AG04450 (cell line): ENCODE measurements at regions not wholly inside any gene's neighbourhood (a gene's known extent, or its start where the extent isn't known, plus 50 kb on each side); places are given as distances from the start of the nearest gene placed in this dataset.

Experiments used
- CTCF ChIA-PET: fragments of 300-600, 350-600 bp; formaldehyde crosslinking; extraction: SDS; loops from one replicate; lab custom pipeline; 2022; ENCODE audit warnings: antibody characterized with exemption, inconsistent platforms; lab: Charles Lee
- POLR2A ChIA-PET: fragments of 350-600 bp; formaldehyde crosslinking; extraction: SDS; loops from one replicate; lab custom pipeline; 2021; ENCODE audit warnings: antibody characterized with exemption, inconsistent platforms; lab: Yijun Ruan, JAX
- DNase-seq: peaks from one replicate; pipeline ENCODE4 v3.0.0-alpha.2; 2011; ENCODE audit warnings: low read depth, low spot score
- H3K27ac ChIP-seq: one replicate; pipeline ENCODE4 v1.5.1; 2012; ENCODE audit warnings: low read depth, low read length, control low read depth
- H3K27me3 ChIP-seq: one replicate; pipeline ENCODE4 v1.6.0; 2012; ENCODE audit warnings: low read length; ENCODE audit not compliant: control insufficient read depth, insufficient read depth
- H3K4me3 ChIP-seq: 2 replicates; pipeline ENCODE4 v1.5.1; 2011; ENCODE audit warnings: mild to moderate bottlenecking, low read depth, low read length, control low read depth
- H3K9me3 ChIP-seq: 2 replicates; pipeline ENCODE4 v1.5.1; 2012; ENCODE audit warnings: low read length; ENCODE audit not compliant: control insufficient read depth, insufficient read depth
- TF ChIP-seq, protein P1 (sequence below): IDR thresholded peaks from 2 replicates; pipeline ENCODE4 v1.5.1; 2011; ENCODE audit warnings: low read depth, low read length, control low read depth, inconsistent platforms

DNA sequence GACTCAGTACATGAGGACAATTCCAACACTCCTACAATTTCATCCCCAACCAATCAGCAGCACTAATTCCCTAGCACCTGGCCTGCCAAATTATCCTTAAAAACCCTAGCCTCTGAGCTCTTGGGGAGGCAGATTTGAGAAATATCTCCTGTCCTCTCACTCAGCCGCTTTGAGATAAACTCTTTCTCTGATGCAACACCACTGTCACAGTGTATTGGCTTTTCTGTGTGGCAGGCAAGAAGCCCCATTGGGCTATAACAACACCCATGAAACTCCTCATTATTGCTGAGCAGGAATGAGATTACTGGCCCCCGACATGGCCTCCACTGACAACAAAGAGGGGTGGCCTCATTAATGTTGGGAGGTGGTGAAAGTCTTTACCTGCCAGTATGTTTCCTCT is 515.5 kb downstream of the HACE1 start:
- CTCF ChIA-PET: no interaction called here

DNA sequence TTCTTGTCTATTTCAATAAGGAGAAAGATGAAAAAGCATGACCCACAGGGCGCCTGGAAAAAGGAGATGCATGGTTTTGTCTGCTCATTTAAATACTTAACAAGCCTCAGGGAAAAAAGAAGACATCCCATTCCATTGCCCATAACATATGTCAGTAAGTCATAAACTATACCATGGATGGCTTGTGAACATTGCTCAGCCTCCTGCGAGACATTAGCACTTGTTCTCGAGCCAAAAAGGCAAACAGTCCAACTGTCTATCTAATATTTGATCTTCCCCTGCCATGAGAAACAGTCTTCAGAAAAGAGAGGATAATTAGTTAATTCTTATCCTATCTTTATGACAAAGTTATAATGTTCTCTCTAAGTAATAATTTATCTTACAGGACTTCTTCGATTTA is 527.4 kb downstream of the HACE1 start:
- no peaks in the 10 kb centered on the region for H3K27me3 ChIP-seq
- H3K4me3 ChIP-seq: no peak overlapping the region
- no peak overlapping the region for H3K27ac ChIP-seq
- peaks cover 8% of the 10 kb centered on the region; the same call in 1 of the 2 replicates for H3K9me3 ChIP-seq
- TF ChIP-seq, protein P1, sequence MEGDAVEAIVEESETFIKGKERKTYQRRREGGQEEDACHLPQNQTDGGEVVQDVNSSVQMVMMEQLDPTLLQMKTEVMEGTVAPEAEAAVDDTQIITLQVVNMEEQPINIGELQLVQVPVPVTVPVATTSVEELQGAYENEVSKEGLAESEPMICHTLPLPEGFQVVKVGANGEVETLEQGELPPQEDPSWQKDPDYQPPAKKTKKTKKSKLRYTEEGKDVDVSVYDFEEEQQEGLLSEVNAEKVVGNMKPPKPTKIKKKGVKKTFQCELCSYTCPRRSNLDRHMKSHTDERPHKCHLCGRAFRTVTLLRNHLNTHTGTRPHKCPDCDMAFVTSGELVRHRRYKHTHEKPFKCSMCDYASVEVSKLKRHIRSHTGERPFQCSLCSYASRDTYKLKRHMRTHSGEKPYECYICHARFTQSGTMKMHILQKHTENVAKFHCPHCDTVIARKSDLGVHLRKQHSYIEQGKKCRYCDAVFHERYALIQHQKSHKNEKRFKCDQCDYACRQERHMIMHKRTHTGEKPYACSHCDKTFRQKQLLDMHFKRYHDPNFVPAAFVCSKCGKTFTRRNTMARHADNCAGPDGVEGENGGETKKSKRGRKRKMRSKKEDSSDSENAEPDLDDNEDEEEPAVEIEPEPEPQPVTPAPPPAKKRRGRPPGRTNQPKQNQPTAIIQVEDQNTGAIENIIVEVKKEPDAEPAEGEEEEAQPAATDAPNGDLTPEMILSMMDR: no peak
- no peak for DNase-seq
- POLR2A ChIA-PET: no interaction called here
- CTCF ChIA-PET: no interaction called here

More for the DNA sequence above, 515.5 kb downstream of the HACE1 start:
- TF ChIP-seq, protein P1: no peak
- no peak for DNase-seq
- peaks cover 6% of the 10 kb centered on the region; the same call in 1 of the 2 replicates for H3K9me3 ChIP-seq
- POLR2A ChIA-PET: no interaction called here
- H3K4me3 ChIP-seq: no peak overlapping the region
- H3K27me3 ChIP-seq: no peaks in the 10 kb centered on the region
- H3K27ac ChIP-seq: no peak overlapping the region

- CTCF ChIA-PET: interaction anchor here (0.6 kb wide), 1 partner anchor 42 kb away, joined by 4 read pairs; no protein-coding TSS in a partner anchor
- H3K27ac ChIP-seq: no peak overlapping the region
- POLR2A ChIA-PET: no interaction called here
- no peaks in the 10 kb centered on the region for H3K27me3 ChIP-seq
- H3K9me3 ChIP-seq: peaks cover 3% of the 10 kb centered on the region; the same call in 1 of the 2 replicates
- TF ChIP-seq, protein P1: no peak
- no peak overlapping the region for H3K4me3 ChIP-seq
- DNase-seq: no peak
These were observed 533.3 kb downstream of the HACE1 start for GRCh38 chr6:104326173-104327001.

GRCh38 chr6:104325341-104326172 is 534.2 kb downstream of the HACE1 start:
- no peak overlapping the region for H3K4me3 ChIP-seq
- CTCF ChIA-PET: interaction anchor here (0.6 kb wide), 1 partner anchor 43 kb away, joined by 4 read pairs; no protein-coding TSS in a partner anchor
- H3K9me3 ChIP-seq: no peaks in the 10 kb centered on the region
- TF ChIP-seq, protein P1: peak; percentile 34
- no peaks in the 10 kb centered on the region for H3K27me3 ChIP-seq
- no peak overlapping the region for H3K27ac ChIP-seq
- DNase-seq: no peak
- POLR2A ChIA-PET: no interaction called here
